GM19463 (cell line): ENCODE measurements at regions not wholly inside any gene's neighbourhood (a gene's known extent, or its start where the extent isn't known, plus 50 kb on each side); places are given as distances from the start of the nearest gene placed in this dataset.

ENCODE experiments used
- ATAC-seq: cut with Tn5 transposase; IDR thresholded peaks from one replicate; pipeline ENCODE4 v1.9.1; 2021; ENCODE audit warnings: mild to moderate bottlenecking, moderate library complexity; ENCODE audit not compliant: unreplicated experiment

GRCh38 chr9:89721176-89721700 is 116.4 kb downstream of the GADD45G start:
- ATAC-seq = no peak

GRCh38 chr9:89721971-89722530 is 117.2 kb downstream of the GADD45G start:
- no peak for ATAC-seq

- no peak for ATAC-seq
Observed at GRCh38 chr9:89722712-89723111, 117.9 kb downstream of the GADD45G start.

GRCh38 chr9:89723469-89724100 is 118.8 kb downstream of the GADD45G start:
- no peak for ATAC-seq

- no peak for ATAC-seq
Observed at GRCh38 chr9:89724659-89725058, 119.8 kb downstream of the GADD45G start.

- no peak for ATAC-seq
Observed at GRCh38 chr9:89725271-89725670, 120.5 kb downstream of the GADD45G start.

GRCh38 chr9:89729954-89730530 is 125.2 kb downstream of the GADD45G start:
- no peak for ATAC-seq

GRCh38 chr9:89730715-89731114 is 125.9 kb downstream of the GADD45G start:
- no peak for ATAC-seq

GRCh38 chr9:89731262-89732182 is 126.7 kb downstream of the GADD45G start:
- ATAC-seq = no peak

GRCh38 chr9:89732295-89732938 is 127.6 kb downstream of the GADD45G start:
- no peak for ATAC-seq

- ATAC-seq = no peak
Observed at GRCh38 chr9:89732939-89733324, 128.1 kb downstream of the GADD45G start.

GRCh38 chr9:89734600-89735041 is 129.8 kb downstream of the GADD45G start:
- ATAC-seq = no peak

- no peak for ATAC-seq
Observed at GRCh38 chr9:89738137-89738932, 133.5 kb downstream of the GADD45G start.

- no peak for ATAC-seq
Observed at GRCh38 chr9:89739511-89739910, 134.7 kb downstream of the GADD45G start.

- ATAC-seq = no peak
Observed at GRCh38 chr9:89739916-89740315, 135.1 kb downstream of the GADD45G start.

GRCh38 chr9:89740722-89741121 is 135.9 kb downstream of the GADD45G start:
- peak; percentile 53 for ATAC-seq

GRCh38 chr9:89742660-89743059 is 137.8 kb downstream of the GADD45G start:
- ATAC-seq = no peak

- peak; percentile 65 for ATAC-seq
Observed at GRCh38 chr9:89743216-89743572, 138.4 kb downstream of the GADD45G start.

- peak; percentile 42 for ATAC-seq
Observed at GRCh38 chr9:89743573-89744254, 138.9 kb downstream of the GADD45G start.
